WTC11 (cell line): ENCODE measurements at regions not wholly inside any gene's neighbourhood (a gene's known extent, or its start where the extent isn't known, plus 50 kb on each side); places are given as distances from the start of the nearest gene placed in this dataset.

Source experiments
- ATAC-seq: fragments of 200-7000 bp; cut with Tn5 transposase; 2 replicates; pipeline ENCODE4 v1.10.0; 2021; ENCODE audit warnings: mild to moderate bottlenecking, moderate library complexity
- CTCF ChIA-PET: fragments of 300-600 bp; sonication (Branson Sonifier 250); formaldehyde crosslinking; loops from one replicate; lab custom pipeline; 2021; ENCODE audit warnings: antibody characterized with exemption; lab: Charles Lee
- POLR2A ChIA-PET: fragments of 350-600 bp; sonication (Branson Sonifier 250); formaldehyde crosslinking; loops from one replicate; lab custom pipeline; 2021; ENCODE audit warnings: antibody characterized with exemption; lab: Charles Lee
- DNase-seq: peaks from one replicate; pipeline ENCODE4 v3.0.0; 2021; ENCODE audit warnings: low spot score
- H3K27ac Mint-ChIP-seq: 2 replicates; pipeline ENCODE4 v1.8.0; 2021; ENCODE audit warnings: mixed read lengths
- H3K27me3 Mint-ChIP-seq: 2 replicates; pipeline ENCODE4 v1.8.0; 2021; ENCODE audit warnings: low read depth, mild to moderate bottlenecking, moderate library complexity, mixed read lengths
- H3K36me3 Mint-ChIP-seq: 2 replicates; pipeline ENCODE4 v1.8.0; 2021; ENCODE audit warnings: mixed read lengths
- H3K4me1 Mint-ChIP-seq: 2 replicates; pipeline ENCODE4 v1.8.0; 2022; ENCODE audit warnings: mixed read lengths
- H3K4me3 Mint-ChIP-seq: 2 replicates; pipeline ENCODE4 v1.8.0; 2021; ENCODE audit warnings: mild to moderate bottlenecking, moderate library complexity, mixed read lengths
- H3K9me3 Mint-ChIP-seq: 2 replicates; pipeline ENCODE4 v1.8.0; 2021; ENCODE audit warnings: mixed read lengths
- FOXJ3 ChIP-seq: sonication (generic); formaldehyde crosslinking; IDR thresholded peaks from 2 replicates; pipeline ENCODE4 v1.9.0; 2021; ENCODE audit warnings: missing genetic modification reagents, mild to moderate bottlenecking, borderline replicate concordance
- FOXK1 ChIP-seq: sonication (generic); formaldehyde crosslinking; IDR thresholded peaks from 2 replicates; pipeline ENCODE4 v1.8.0; 2022; ENCODE audit warnings: mild to moderate bottlenecking, moderate library complexity, missing genetic modification reagents
- FOXP1 ChIP-seq: sonication (generic); formaldehyde crosslinking; IDR thresholded peaks from 2 replicates; pipeline ENCODE4 v1.8.0; 2022; ENCODE audit warnings: missing genetic modification reagents, mild to moderate bottlenecking, moderate library complexity, borderline replicate concordance
- HMGA2 ChIP-seq: fragments of 250-450 bp; sonication (Bioruptor Pico); IDR thresholded peaks from 2 replicates; pipeline ENCODE4 v1.4.0; 2021; ENCODE audit warnings: mild to moderate bottlenecking, moderate library complexity
- PREB ChIP-seq: sonication (generic); formaldehyde crosslinking; IDR thresholded peaks from 2 replicates; pipeline ENCODE4 v1.8.1; 2022; ENCODE audit warnings: mild to moderate bottlenecking, missing genetic modification reagents, moderate library complexity, borderline replicate concordance
- RORB ChIP-seq: fragments of 250-450 bp; sonication (Bioruptor Pico); IDR thresholded peaks from 2 replicates; pipeline ENCODE4 v1.9.0; 2021; ENCODE audit warnings: mild to moderate bottlenecking
- ZNF219 ChIP-seq: sonication (generic); formaldehyde crosslinking; IDR thresholded peaks from 2 replicates; pipeline ENCODE4 v1.8.0; 2023; ENCODE audit warnings: missing genetic modification reagents, mild to moderate bottlenecking, borderline replicate concordance
- ZNF281 ChIP-seq: sonication (generic); formaldehyde crosslinking; IDR thresholded peaks from 2 replicates; pipeline ENCODE4 v1.8.0; 2023; ENCODE audit warnings: mild to moderate bottlenecking, missing genetic modification reagents
- ZNF671 ChIP-seq: fragments of 250-450 bp; sonication (Bioruptor Pico); IDR thresholded peaks from 2 replicates; pipeline ENCODE4 v1.8.0; 2021; ENCODE audit warnings: mild to moderate bottlenecking
- TF ChIP-seq, protein P1 (sequence below): sonication (generic); formaldehyde crosslinking; IDR thresholded peaks from 2 replicates; pipeline ENCODE4 v1.8.0; 2022; ENCODE audit warnings: missing genetic modification reagents
- TF ChIP-seq, protein P2 (sequence below): sonication (generic); formaldehyde crosslinking; IDR thresholded peaks from 2 replicates; pipeline ENCODE4 v1.8.0; 2023; ENCODE audit warnings: missing genetic modification reagents
- TF ChIP-seq, protein P3 (sequence below): fragments of 250-450 bp; sonication (Bioruptor Pico); conservative IDR thresholded peaks from 2 replicates; pipeline ENCODE4 v1.9.0; 2021; ENCODE audit warnings: mild to moderate bottlenecking
- TF ChIP-seq, protein P4 (sequence below): sonication (generic); formaldehyde crosslinking; IDR thresholded peaks from 2 replicates; pipeline ENCODE4 v1.8.0; 2022; ENCODE audit warnings: mild to moderate bottlenecking, missing genetic modification reagents

GRCh38 chr15:35281515-35281914 lies 196.4 kb upstream of the NANOGP8 start (continued):
- TF ChIP-seq, protein P1, sequence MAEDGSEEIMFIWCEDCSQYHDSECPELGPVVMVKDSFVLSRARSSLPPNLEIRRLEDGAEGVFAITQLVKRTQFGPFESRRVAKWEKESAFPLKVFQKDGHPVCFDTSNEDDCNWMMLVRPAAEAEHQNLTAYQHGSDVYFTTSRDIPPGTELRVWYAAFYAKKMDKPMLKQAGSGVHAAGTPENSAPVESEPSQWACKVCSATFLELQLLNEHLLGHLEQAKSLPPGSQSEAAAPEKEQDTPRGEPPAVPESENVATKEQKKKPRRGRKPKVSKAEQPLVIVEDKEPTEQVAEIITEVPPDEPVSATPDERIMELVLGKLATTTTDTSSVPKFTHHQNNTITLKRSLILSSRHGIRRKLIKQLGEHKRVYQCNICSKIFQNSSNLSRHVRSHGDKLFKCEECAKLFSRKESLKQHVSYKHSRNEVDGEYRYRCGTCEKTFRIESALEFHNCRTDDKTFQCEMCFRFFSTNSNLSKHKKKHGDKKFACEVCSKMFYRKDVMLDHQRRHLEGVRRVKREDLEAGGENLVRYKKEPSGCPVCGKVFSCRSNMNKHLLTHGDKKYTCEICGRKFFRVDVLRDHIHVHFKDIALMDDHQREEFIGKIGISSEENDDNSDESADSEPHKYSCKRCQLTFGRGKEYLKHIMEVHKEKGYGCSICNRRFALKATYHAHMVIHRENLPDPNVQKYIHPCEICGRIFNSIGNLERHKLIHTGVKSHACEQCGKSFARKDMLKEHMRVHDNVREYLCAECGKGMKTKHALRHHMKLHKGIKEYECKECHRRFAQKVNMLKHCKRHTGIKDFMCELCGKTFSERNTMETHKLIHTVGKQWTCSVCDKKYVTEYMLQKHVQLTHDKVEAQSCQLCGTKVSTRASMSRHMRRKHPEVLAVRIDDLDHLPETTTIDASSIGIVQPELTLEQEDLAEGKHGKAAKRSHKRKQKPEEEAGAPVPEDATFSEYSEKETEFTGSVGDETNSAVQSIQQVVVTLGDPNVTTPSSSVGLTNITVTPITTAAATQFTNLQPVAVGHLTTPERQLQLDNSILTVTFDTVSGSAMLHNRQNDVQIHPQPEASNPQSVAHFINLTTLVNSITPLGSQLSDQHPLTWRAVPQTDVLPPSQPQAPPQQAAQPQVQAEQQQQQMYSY (CRISPR knock-in tag): no peak
- TF ChIP-seq, all 79 proteins: peak for 0

DNA sequence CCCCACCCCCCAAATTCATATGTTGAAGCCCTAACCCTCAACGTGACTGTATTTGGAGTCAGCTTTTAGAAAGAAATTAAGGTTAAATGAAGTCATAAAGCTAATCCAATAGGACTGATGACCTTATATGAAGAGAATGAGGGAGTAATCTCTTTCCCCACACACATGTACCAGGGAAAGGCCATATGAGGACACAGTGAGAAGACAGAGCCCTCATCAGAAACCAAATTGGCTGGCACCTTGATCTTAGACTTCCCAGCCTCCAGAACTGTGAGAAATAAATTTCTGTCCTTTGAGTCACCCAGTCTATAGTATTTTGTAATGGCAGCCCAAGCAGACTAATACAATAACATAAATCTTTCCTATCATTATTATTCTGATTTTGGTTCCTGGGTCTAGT lies 194.7 kb upstream of the NANOGP8 start:
- ChIA-PET POLR2A (no interaction called here), CTCF (no interaction called here)
- ATAC-seq: no peak
- H3K27ac Mint-ChIP-seq: no peak overlapping the region
- peaks cover 71% of the 10 kb centered on the region for H3K36me3 Mint-ChIP-seq
- H3K4me3 Mint-ChIP-seq: no peak overlapping the region
- DNase-seq: no peak
- H3K4me1 Mint-ChIP-seq: no peaks in the 10 kb centered on the region
- H3K27me3 Mint-ChIP-seq: no peaks in the 10 kb centered on the region; the same call in 1 of the 2 replicates
- H3K9me3 Mint-ChIP-seq: peaks cover 78% of the 10 kb centered on the region
- TF ChIP-seq FOXK1 (CRISPR knock-in tag) (no peak), ZNF219 (CRISPR knock-in tag) (no peak), RORB (CRISPR knock-in tag) (no peak), FOXP1 (CRISPR knock-in tag) (no peak), HMGA2 (CRISPR knock-in tag) (no peak), ZNF281 (CRISPR knock-in tag) (no peak)
- TF ChIP-seq, protein P2, sequence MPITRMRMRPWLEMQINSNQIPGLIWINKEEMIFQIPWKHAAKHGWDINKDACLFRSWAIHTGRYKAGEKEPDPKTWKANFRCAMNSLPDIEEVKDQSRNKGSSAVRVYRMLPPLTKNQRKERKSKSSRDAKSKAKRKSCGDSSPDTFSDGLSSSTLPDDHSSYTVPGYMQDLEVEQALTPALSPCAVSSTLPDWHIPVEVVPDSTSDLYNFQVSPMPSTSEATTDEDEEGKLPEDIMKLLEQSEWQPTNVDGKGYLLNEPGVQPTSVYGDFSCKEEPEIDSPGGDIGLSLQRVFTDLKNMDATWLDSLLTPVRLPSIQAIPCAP (CRISPR knock-in tag): no peak

DNA sequence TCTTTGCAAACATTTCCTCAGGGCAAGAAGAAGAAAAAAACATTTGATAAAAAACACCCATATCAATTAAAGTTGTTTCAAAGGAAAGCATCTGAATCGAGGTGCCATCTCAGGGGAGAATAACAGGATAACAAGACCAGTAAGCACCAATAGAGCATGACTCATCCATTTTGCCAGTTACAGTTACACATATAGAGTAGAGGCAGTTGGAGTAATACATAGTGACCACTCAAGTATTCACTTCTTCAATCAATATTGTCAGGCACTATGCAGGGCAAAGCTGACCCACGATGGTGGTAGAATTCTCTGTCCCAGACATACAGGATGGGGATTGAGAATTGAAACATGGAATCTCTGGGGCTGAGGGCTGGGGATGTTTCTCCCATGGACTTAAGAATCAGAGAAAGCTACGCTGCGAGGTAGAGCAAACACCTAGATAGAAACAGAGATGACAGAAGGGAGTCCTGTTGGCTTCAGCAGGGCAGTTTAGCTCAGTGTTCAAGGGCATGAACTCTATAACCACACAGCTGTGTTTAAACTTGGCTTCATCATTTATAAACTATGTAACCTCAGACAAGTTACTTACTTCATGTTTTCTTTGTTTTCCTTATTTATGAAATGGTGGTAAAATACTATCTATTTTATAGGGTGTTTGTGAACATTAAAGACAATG lies 186.4 kb upstream of the NANOGP8 start:
- POLR2A ChIA-PET: interaction anchor here (0.6 kb wide), 1 partner anchor 619 kb away, joined by 3 read pairs; no protein-coding TSS in a partner anchor
- Mint-ChIP-seq H3K36me3 (peaks cover 31% of the 10 kb centered on the region), H3K27ac (peak overlapping the region; percentile 6; the same call in 1 of the 2 replicates), H3K4me1 (peaks cover 16% of the 10 kb centered on the region), H3K9me3 (peaks cover 34% of the 10 kb centered on the region)
- no peak for ATAC-seq
- CTCF ChIA-PET: interaction anchor here (1.0 kb wide), 1 partner anchor 17 kb away, joined by 3 read pairs; no protein-coding TSS in a partner anchor
- TF ChIP-seq, protein P3, sequence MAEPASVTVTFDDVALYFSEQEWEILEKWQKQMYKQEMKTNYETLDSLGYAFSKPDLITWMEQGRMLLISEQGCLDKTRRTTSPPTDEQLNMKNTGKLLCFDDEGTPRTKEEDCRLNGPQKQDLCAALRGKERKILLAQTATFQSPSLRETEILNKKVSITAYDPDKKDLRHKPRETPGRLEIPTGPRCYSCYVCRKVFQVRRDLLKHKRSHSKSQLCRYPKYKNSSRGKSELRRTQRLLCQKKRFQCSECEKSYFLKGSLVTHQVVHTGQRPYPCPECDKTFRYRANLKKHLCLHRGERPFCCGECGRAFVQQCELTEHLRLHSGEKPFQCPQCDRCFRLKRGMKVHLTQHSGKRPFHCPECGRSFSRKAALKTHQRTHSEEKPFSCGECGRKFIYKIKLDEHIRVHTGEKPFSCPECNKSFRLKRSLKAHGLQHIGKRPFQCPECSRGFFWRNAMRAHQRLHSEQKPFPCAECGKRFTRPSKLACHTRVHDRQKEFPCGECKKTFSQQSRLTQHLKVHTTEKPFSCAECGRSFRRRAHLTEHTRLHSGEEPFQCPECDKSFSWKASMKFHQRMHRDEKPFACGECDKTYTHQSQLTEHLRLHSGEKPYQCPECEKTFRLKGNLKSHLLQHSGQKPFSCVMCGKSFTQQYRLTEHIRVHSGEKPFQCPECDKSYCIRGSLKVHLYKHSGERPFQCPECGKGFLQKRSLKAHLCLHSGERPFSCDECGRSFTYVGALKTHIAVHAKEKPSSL (CRISPR knock-in tag): no peak
- TF ChIP-seq, protein P4, sequence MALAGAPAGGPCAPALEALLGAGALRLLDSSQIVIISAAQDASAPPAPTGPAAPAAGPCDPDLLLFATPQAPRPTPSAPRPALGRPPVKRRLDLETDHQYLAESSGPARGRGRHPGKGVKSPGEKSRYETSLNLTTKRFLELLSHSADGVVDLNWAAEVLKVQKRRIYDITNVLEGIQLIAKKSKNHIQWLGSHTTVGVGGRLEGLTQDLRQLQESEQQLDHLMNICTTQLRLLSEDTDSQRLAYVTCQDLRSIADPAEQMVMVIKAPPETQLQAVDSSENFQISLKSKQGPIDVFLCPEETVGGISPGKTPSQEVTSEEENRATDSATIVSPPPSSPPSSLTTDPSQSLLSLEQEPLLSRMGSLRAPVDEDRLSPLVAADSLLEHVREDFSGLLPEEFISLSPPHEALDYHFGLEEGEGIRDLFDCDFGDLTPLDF (CRISPR knock-in tag): no peak
- no peak for TF ChIP-seq FOXJ3 (CRISPR knock-in tag)
- TF ChIP-seq ZNF671 (CRISPR knock-in tag): no peak
- no peak for TF ChIP-seq PREB (CRISPR knock-in tag)
- TF ChIP-seq, all 79 proteins: peak for 0
- Mint-ChIP-seq H3K27me3 (no peaks in the 10 kb centered on the region), H3K4me3 (no peak overlapping the region)
- no peak for DNase-seq
